ENCODE measurements at regions not wholly inside any gene's neighbourhood (a gene's known extent, or its start where the extent isn't known, plus 50 kb on each side); places are given as distances from the start of the nearest gene placed in this dataset.

GRCh38 chr1:185368913-185369491, 52.0 kb upstream of the IVNS1ABP start:
- no peak overlapping the region for H3K4me3 Mint-ChIP-seq
- DNase-seq = no peak
- H3K27ac Mint-ChIP-seq = no peak overlapping the region
- no peaks in the 10 kb centered on the region for H3K27me3 Mint-ChIP-seq (ENCODE audit: insufficient read depth)
- H3K36me3 Mint-ChIP-seq (ENCODE audit: low read depth) = no peaks in the 10 kb centered on the region
- peaks cover 33% of the 10 kb centered on the region for H3K4me1 Mint-ChIP-seq (ENCODE audit: low read depth)
- no peak for TF ChIP-seq CTCF (IDR thresholded peaks at IDR 0.05)
- H3K9me3 Mint-ChIP-seq = no peaks in the 10 kb centered on the region

DNA sequence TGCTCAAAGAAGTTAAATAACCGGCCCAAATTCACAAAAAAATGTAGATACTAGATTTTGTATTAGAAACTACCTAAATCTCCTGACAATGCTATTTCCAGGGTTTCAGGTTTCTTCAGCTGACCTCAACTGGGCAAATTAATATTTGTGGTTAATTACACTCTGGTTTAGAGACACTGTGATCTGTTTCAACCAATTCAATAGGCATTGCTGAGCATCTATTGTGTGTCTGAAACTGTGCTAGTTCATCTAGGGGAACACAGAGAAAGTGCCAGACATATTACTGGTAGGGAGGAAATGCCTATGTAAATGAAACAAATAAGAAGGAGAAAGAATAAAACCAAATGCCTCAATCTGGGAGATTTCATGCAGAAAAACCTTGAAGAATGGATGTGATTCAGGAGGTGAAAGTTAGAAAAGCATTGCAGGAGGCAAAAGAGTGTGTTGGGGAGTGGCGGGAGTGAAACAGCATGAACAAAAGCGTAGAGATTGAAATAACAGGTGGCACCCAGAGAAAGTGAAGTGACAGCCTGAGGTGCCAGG, 51.3 kb upstream of the IVNS1ABP start:
- Mint-ChIP-seq H3K27me3 (ENCODE audit: insufficient read depth) (no peaks in the 10 kb centered on the region), H3K27ac (no peak overlapping the region), H3K36me3 (ENCODE audit: low read depth) (no peaks in the 10 kb centered on the region), H3K4me1 (ENCODE audit: low read depth) (peaks cover 33% of the 10 kb centered on the region), H3K4me3 (no peak overlapping the region), H3K9me3 (no peaks in the 10 kb centered on the region)
- TF ChIP-seq CTCF (IDR thresholded peaks at IDR 0.05) = no peak
- DNase-seq = no peak

DNA sequence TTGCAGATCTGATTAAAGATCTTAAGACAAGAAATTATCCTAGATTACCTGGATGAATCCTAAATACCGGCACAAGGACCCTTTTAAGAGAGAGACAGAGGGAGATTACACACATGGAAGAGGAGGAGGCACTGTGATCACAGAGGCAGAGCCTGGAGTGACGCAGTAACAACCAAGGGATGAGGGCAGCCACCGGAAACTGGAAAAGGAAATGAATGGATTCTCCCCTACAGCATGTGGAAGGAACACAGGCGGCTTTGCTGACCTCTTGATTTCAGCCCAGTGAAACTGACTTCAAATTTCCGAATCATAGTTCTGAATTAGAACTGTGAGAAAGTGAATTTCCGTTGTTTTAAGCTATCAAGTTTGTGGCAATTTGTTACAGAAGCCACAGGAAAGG, 50.2 kb upstream of the IVNS1ABP start:
- Mint-ChIP-seq H3K4me3 (no peak overlapping the region), H3K27ac (no peak overlapping the region), H3K4me1 (ENCODE audit: low read depth) (peaks cover 33% of the 10 kb centered on the region), H3K9me3 (no peaks in the 10 kb centered on the region), H3K27me3 (ENCODE audit: insufficient read depth) (no peaks in the 10 kb centered on the region), H3K36me3 (ENCODE audit: low read depth) (no peaks in the 10 kb centered on the region; the same call in 1 of the 2 replicates)
- TF ChIP-seq CTCF (IDR thresholded peaks at IDR 0.05) = no peak
- DNase-seq = no peak

Data from HFFc6 (cell line).